IMR-90 (cell line): ENCODE measurements at regions not wholly inside any gene's neighbourhood (a gene's known extent, or its start where the extent isn't known, plus 50 kb on each side); places are given as distances from the start of the nearest gene placed in this dataset.

Experiments used
- ATAC-seq: fragments of 200-7000 bp; cut with Tn5 transposase; 2 replicates; pipeline ENCODE4 v1.9.1; 2020; ENCODE audit warnings: low read depth, mild to moderate bottlenecking, moderate library complexity
- BruUV-seq: library from RNA; stranded (reverse); fragments of 400-500 nt; replicated peaks from 2 replicates; lab custom pipeline; 2021; lab: Mats Ljungman, UMichigan
- CTCF ChIA-PET: fragments of 300-600 bp; formaldehyde crosslinking; extraction: SDS; loops from one replicate; lab custom pipeline; 2021; ENCODE audit warnings: antibody characterized with exemption; lab: Yijun Ruan, JAX
- POLR2A ChIA-PET: fragments of 300-600 bp; sonication (Branson Sonifier 250); formaldehyde crosslinking; loops from one replicate; lab custom pipeline; 2022; ENCODE audit warnings: antibody characterized with exemption; ENCODE audit not compliant: unreplicated experiment; lab: Charles Lee
- DNase-seq: peaks from one replicate; pipeline ENCODE4 v3.0.0; 2013
- H2AFZ ChIP-seq: replicated peaks from 2 replicates; pipeline ENCODE3; 2013; ENCODE audit warnings: low read length, mild to moderate bottlenecking; ENCODE audit not compliant: poor library complexity
- H2AK5ac ChIP-seq: 2 replicates; pipeline ENCODE4 v1.6.1; 2013; ENCODE audit warnings: low read depth, low read length, inconsistent platforms
- H2AK9ac ChIP-seq: replicated peaks from 2 replicates; pipeline ENCODE3; 2013; ENCODE audit warnings: mild to moderate bottlenecking, low read depth, low read length, moderate library complexity; ENCODE audit not compliant: poor library complexity
- H2BK120ac ChIP-seq: 2 replicates; pipeline ENCODE4 v1.6.1; 2013; ENCODE audit warnings: low read depth, low read length, inconsistent platforms
- H2BK15ac ChIP-seq: 3 replicates; pipeline ENCODE4 v1.6.1; 2013; ENCODE audit warnings: low read depth, low read length, inconsistent platforms
- H2BK20ac ChIP-seq: 2 replicates; pipeline ENCODE4 v1.6.1; 2013; ENCODE audit warnings: low read depth, mild to moderate bottlenecking, inconsistent platforms, low read length, moderate library complexity
- H2BK5ac ChIP-seq: 2 replicates; pipeline ENCODE4 v1.6.1; 2013; ENCODE audit warnings: mild to moderate bottlenecking, low read depth, low read length, inconsistent platforms; ENCODE audit not compliant: poor library complexity, severe bottlenecking
- H3K14ac ChIP-seq: replicated peaks from 2 replicates; pipeline ENCODE4 v1.6.1; 2013; ENCODE audit warnings: low read depth, low read length, inconsistent platforms
- H3K18ac ChIP-seq: 2 replicates; pipeline ENCODE4 v1.6.1; 2013; ENCODE audit warnings: low read depth, low read length, control low read depth
- H3K23ac ChIP-seq: 2 replicates; pipeline ENCODE4 v1.6.1; 2013; ENCODE audit warnings: low read depth, low read length, inconsistent platforms
- H3K27ac ChIP-seq: 2 replicates; pipeline ENCODE4 v1.5.1; 2013; ENCODE audit warnings: mild to moderate bottlenecking, control low read depth, low read length; ENCODE audit not compliant: insufficient read depth
- H3K27me3 ChIP-seq: 2 replicates; pipeline ENCODE4 v1.6.1; 2013; ENCODE audit warnings: low read length; ENCODE audit not compliant: control insufficient read depth, insufficient read depth
- H3K36me3 ChIP-seq: 2 replicates; pipeline ENCODE4 v1.6.1; 2013; ENCODE audit warnings: low read length, mixed read lengths; ENCODE audit not compliant: control insufficient read depth, insufficient read depth
- H3K4ac ChIP-seq: 2 replicates; pipeline ENCODE4 v1.6.1; 2013; ENCODE audit warnings: low read depth, low read length, inconsistent platforms
- H3K4me1 ChIP-seq: 2 replicates; pipeline ENCODE4 v1.6.1; 2013; ENCODE audit warnings: low read length, mixed read lengths; ENCODE audit not compliant: control insufficient read depth, insufficient read depth
- H3K4me2 ChIP-seq: 2 replicates; pipeline ENCODE4 v1.6.1; 2013; ENCODE audit warnings: low read depth, mild to moderate bottlenecking, control low read depth, low read length, moderate library complexity
- H3K4me3 ChIP-seq: 2 replicates; pipeline ENCODE4 v1.5.1; 2013; ENCODE audit warnings: low read depth, mild to moderate bottlenecking, control low read depth, low read length, moderate library complexity; ENCODE audit not compliant: insufficient read depth
- H3K56ac ChIP-seq: 2 replicates; pipeline ENCODE4 v1.6.1; 2013; ENCODE audit warnings: low read length, inconsistent platforms; ENCODE audit not compliant: insufficient read depth; ENCODE audit errors: extremely low read depth
- H3K79me1 ChIP-seq, 2 experiments: 2 replicates each; pipeline ENCODE4 v1.6.1; 2013; ENCODE audit warnings: low read length in 2 of 2, inconsistent platforms in 1 of 2, low read depth in 1 of 2
- H3K9ac ChIP-seq: 2 replicates; pipeline ENCODE4 v1.6.1; 2013; ENCODE audit warnings: low read depth, low read length, control low read depth
- H3K9me1 ChIP-seq: 2 replicates; pipeline ENCODE4 v1.6.1; 2013; ENCODE audit warnings: low read length, inconsistent platforms; ENCODE audit not compliant: insufficient read depth
- H3K9me3 ChIP-seq: 2 replicates; pipeline ENCODE4 v1.6.1; 2013; ENCODE audit warnings: low read length; ENCODE audit not compliant: control insufficient read depth, insufficient read depth
- H4K20me1 ChIP-seq: 2 replicates; pipeline ENCODE4 v1.6.1; 2013; ENCODE audit warnings: low read length, inconsistent platforms; ENCODE audit not compliant: insufficient read depth
- H4K5ac ChIP-seq: 2 replicates; pipeline ENCODE4 v1.6.1; 2013; ENCODE audit warnings: mild to moderate bottlenecking, low read depth, low read length, control low read depth
- H4K8ac ChIP-seq, 2 experiments: 2 replicates each; pipeline ENCODE4 v1.6.1; 2013; ENCODE audit warnings: low read depth in 2 of 2, low read length in 2 of 2, control low read depth in 1 of 2, inconsistent platforms in 1 of 2
- H4K91ac ChIP-seq: 2 replicates; pipeline ENCODE4 v1.6.1; 2013; ENCODE audit warnings: low read depth, low read length, inconsistent platforms; ENCODE audit not compliant: insufficient read depth
- NFE2L2 ChIP-seq: fragments of 150-350 bp; IDR thresholded peaks from 2 replicates; pipeline ENCODE4 v1.6.1; 2016; ENCODE audit warnings: low read depth, mild to moderate bottlenecking, low read length
- WGBS, 2 experiments: methylation state at CpG; one replicate each; pipeline versions ENCODE4 v1.1.5 to v1.1.7; 2013; ENCODE audit warnings: missing lambda C conversion rate in 2 of 2; ENCODE audit not compliant: insufficient read length in 1 of 2; ENCODE audit errors: extremely low coverage in 2 of 2; 5-methylcytosine and 5-hydroxymethylcytosine counted together
- dilution Hi-C: fragments of 300-500 bp; cut with HindIII; formaldehyde crosslinking; loops from one replicate; pipeline ENCODE4 v1.14.3; 2018; ENCODE audit warnings: low sequenced_read_pairs; ENCODE audit not compliant: unreplicated experiment
- in situ Hi-C: fragments of 300-500 bp; cut with MboI; formaldehyde crosslinking; loops from 3 replicates; pipeline ENCODE4 v1.14.3; 2019; ENCODE audit warnings: low sequenced_read_pairs, inconsistent platforms, mixed read lengths
- intact Hi-C: fragments of 100-400 bp; cut with micrococcal nuclease; formaldehyde crosslinking; loops from 2 replicates; pipeline ENCODE4 v1.10.0; 2022
- TF ChIP-seq, protein P1 (sequence below): conservative IDR thresholded peaks from 2 replicates; pipeline ENCODE4 v1.5.1; 2012; ENCODE audit warnings: mild to moderate bottlenecking, low read depth, low read length, improper control_type of control experiment

- no peak overlapping the region for H4K91ac ChIP-seq
- H2AK5ac ChIP-seq, result no peak overlapping the region
- WGBS, 2 experiments, result no CpG with 5 or more reads among the region's 2 CpGs
- no peak for DNase-seq
- no peak overlapping the region for H3K14ac ChIP-seq
- H2BK5ac ChIP-seq, result no peak overlapping the region
- no peak overlapping the region for H2BK20ac ChIP-seq
- no peaks in the 10 kb centered on the region for H3K4me1 ChIP-seq
- no peaks in the 10 kb centered on the region for H3K27me3 ChIP-seq
- no peak overlapping the region for H3K18ac ChIP-seq
- no peak overlapping the region for H4K8ac ChIP-seq
- no peaks in the 10 kb centered on the region for H3K9me3 ChIP-seq
- H3K9ac ChIP-seq, result no peak overlapping the region
- H4K20me1 ChIP-seq, result no peaks in the 10 kb centered on the region
- H3K79me1 ChIP-seq, result no peaks in the 10 kb centered on the region
- no peak overlapping the region for H3K4me2 ChIP-seq
- POLR2A ChIA-PET, result no interaction called here
- TF ChIP-seq NFE2L2, result no peak
- TF ChIP-seq, protein P1, sequence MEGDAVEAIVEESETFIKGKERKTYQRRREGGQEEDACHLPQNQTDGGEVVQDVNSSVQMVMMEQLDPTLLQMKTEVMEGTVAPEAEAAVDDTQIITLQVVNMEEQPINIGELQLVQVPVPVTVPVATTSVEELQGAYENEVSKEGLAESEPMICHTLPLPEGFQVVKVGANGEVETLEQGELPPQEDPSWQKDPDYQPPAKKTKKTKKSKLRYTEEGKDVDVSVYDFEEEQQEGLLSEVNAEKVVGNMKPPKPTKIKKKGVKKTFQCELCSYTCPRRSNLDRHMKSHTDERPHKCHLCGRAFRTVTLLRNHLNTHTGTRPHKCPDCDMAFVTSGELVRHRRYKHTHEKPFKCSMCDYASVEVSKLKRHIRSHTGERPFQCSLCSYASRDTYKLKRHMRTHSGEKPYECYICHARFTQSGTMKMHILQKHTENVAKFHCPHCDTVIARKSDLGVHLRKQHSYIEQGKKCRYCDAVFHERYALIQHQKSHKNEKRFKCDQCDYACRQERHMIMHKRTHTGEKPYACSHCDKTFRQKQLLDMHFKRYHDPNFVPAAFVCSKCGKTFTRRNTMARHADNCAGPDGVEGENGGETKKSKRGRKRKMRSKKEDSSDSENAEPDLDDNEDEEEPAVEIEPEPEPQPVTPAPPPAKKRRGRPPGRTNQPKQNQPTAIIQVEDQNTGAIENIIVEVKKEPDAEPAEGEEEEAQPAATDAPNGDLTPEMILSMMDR, result no peak
- intact Hi-C loops, result no loop called here
- H3K4ac ChIP-seq, result no peak overlapping the region
- no peak overlapping the region for H3K56ac ChIP-seq
- H2AFZ ChIP-seq, result no peak overlapping the region
- no TSS peak for BruUV-seq
- no peaks in the 10 kb centered on the region for H3K36me3 ChIP-seq
- dilution Hi-C loops, result no loop called here
- no peaks in the 10 kb centered on the region for H3K9me1 ChIP-seq
- H3K4me3 ChIP-seq, result no peak overlapping the region
- H4K5ac ChIP-seq, result no peak overlapping the region
- no peak overlapping the region for H2AK9ac ChIP-seq
- no peak overlapping the region for H2BK120ac ChIP-seq
- H2BK15ac ChIP-seq, result no peak overlapping the region
- ATAC-seq, result no peak
- in situ Hi-C loops, result no loop called here
- CTCF ChIA-PET, result no interaction called here
- no peak overlapping the region for H3K23ac ChIP-seq
- H3K27ac ChIP-seq, result no peak overlapping the region
These were observed 1285.8 kb upstream of the CDH9 start for GRCh38 chr5:28324174-28324573.
